ENCODE measurements at regions not wholly inside any gene's neighbourhood (a gene's known extent, or its start where the extent isn't known, plus 50 kb on each side); places are given as distances from the start of the nearest gene placed in this dataset.

DNA sequence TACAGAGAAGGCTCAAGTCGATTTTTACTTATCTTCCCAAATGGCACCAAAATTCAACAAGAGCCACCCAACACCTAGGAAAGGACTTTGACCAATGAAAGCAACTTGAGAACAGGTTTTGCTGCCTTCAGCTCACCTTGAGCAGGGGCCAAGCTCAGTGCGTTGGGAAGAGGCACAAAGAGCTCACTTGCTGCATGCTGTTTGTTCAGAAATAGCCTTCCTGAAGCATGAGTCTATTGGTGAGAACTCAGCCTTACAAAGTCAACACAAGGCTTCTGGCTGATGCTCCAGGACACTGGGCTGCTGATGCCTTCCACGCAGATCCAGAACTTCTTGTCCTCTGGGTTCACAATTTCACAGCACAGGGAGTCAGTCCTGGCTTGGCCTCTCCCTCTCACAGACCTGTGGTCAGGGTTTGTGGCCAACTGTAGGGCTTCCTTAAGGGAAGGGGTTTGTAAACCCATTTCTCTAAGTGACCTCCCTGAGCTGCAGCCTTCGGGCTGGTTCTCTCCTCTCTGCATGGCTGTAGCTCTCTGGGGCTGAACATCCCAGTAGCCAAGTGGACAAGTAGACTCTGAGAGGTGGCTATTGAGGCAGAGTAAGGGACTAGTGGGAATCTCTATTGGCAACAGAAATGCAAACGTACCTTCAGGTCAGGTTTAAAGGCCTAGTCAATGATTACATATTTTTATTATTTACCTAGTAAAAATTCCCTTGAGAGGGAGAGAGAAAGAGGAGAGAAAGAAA, 124.7 kb upstream of the GATA6 start:
- no peaks in the 10 kb centered on the region for H3K9me3 ChIP-seq
- no peak overlapping the region for H3K4me3 ChIP-seq
- DNase-seq: no peak
- no peak for TF ChIP-seq POLR2A (IDR thresholded peaks at IDR 0.05)
- TF ChIP-seq, protein P1, sequence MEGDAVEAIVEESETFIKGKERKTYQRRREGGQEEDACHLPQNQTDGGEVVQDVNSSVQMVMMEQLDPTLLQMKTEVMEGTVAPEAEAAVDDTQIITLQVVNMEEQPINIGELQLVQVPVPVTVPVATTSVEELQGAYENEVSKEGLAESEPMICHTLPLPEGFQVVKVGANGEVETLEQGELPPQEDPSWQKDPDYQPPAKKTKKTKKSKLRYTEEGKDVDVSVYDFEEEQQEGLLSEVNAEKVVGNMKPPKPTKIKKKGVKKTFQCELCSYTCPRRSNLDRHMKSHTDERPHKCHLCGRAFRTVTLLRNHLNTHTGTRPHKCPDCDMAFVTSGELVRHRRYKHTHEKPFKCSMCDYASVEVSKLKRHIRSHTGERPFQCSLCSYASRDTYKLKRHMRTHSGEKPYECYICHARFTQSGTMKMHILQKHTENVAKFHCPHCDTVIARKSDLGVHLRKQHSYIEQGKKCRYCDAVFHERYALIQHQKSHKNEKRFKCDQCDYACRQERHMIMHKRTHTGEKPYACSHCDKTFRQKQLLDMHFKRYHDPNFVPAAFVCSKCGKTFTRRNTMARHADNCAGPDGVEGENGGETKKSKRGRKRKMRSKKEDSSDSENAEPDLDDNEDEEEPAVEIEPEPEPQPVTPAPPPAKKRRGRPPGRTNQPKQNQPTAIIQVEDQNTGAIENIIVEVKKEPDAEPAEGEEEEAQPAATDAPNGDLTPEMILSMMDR (IDR thresholded peaks at IDR 0.05): no peak
- no peaks in the 10 kb centered on the region for H3K4me1 ChIP-seq
- H3K36me3 ChIP-seq (ENCODE audit: low read depth, missing control alignments): no peaks in the 10 kb centered on the region
- H3K27me3 ChIP-seq: no peaks in the 10 kb centered on the region
- intact Hi-C loops (cut with DNase I; ENCODE audit: low total_unique reads): no loop called here
- 62 to 76% methylated on average over 5 of the region's 5 CpGs for WGBS, 2 donors
- H3K27ac ChIP-seq: no peak overlapping the region

DNA sequence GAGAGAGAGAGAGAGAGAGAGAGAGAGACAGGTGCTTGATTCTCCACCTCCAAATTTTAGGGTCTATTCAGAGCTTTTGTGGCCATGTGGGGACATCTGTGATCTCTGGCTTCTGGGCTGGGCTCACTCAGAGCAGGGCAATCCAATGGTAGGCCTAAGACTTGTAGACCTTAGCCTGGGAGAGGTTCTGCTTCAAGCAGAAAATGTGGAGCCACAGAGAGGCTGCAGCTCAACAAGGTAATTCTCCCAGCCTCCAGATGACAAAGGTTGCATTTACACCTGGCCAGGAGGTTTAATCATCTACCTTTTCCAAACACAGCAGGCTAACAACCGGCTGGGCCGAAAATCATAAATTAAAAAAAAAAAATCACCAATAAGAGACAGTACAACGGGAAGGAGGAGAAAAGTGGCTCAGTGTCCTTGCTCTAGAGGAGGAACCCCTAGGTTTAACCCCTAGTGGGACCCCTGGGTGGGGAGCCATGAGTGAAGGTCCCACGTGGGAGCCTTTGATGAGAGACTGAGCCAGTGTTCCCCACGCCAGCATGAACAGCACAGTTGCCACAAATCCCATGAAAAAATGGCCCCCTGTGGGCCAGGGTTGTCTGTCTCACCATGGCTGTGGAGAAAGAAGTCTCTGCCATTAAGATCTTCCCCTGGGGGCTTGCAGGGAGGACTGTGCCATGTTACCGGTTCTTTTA, 124.0 kb upstream of the GATA6 start:
- Histone ChIP-seq H3K27ac (no peak overlapping the region), H3K9me3 (no peaks in the 10 kb centered on the region), H3K27me3 (no peaks in the 10 kb centered on the region), H3K4me1 (no peaks in the 10 kb centered on the region), H3K4me3 (no peak overlapping the region), H3K36me3 (ENCODE audit: low read depth, missing control alignments) (no peaks in the 10 kb centered on the region)
- 69 to 84% methylated on average over 6 of the region's 6 CpGs for WGBS, 2 donors
- no peak for TF ChIP-seq POLR2A (IDR thresholded peaks at IDR 0.05)
- TF ChIP-seq, protein P1 (IDR thresholded peaks at IDR 0.05): no peak
- intact Hi-C loops (cut with DNase I; ENCODE audit: low total_unique reads): no loop called here
- no peak for DNase-seq

DNA sequence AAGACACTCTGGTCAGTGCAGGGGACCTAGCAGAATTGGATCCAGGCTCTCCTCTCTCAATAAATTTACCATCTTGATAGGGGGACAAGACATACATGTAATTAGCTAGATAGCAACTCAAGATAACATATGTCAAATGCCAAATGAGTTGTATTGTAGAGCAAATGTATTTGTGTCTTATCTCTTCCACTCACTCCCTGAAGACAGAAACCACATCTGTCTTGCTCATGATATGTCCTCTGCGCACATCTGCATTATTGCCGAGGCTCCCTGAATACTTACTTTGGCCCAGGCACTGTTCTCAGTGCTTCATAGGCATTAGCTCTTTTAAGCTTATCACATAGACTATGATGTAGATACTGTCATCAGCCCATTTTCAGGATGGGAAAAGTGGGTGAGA, 122.9 kb upstream of the GATA6 start:
- Histone ChIP-seq H3K27ac (no peak overlapping the region), H3K27me3 (no peaks in the 10 kb centered on the region), H3K4me1 (peaks cover 7% of the 10 kb centered on the region), H3K36me3 (ENCODE audit: low read depth, missing control alignments) (no peaks in the 10 kb centered on the region), H3K9me3 (no peaks in the 10 kb centered on the region), H3K4me3 (no peak overlapping the region)
- TF ChIP-seq POLR2A (IDR thresholded peaks at IDR 0.05): no peak
- TF ChIP-seq, protein P1 (IDR thresholded peaks at IDR 0.05): no peak
- DNase-seq: no peak
- WGBS, 2 donors: 93 to 94% methylated on average over 2 of the region's 2 CpGs
- intact Hi-C loops (cut with DNase I; ENCODE audit: low total_unique reads): no loop called here

DNA sequence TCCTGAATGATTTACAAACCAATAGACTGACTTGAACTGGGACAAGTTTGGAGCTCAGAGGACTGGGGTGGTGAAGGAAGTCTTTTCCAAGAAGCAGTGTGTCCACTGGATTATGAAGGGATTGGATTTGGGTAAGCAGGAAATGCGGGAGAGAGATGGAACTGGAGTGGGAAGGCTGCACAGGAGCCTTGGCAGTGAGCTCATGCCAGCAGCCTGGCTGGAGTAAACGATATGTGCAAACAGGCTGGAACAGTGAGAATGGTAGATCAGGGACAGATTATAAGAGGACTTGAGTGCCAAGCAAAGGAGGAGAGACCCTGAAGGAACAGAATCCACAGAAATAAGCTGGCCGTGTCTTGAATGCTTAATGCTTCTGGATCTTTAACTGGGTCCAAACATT, 121.9 kb upstream of the GATA6 start:
- Histone ChIP-seq H3K27me3 (no peaks in the 10 kb centered on the region), H3K36me3 (ENCODE audit: low read depth, missing control alignments) (no peaks in the 10 kb centered on the region), H3K27ac (no peak overlapping the region), H3K9me3 (no peaks in the 10 kb centered on the region), H3K4me1 (peaks cover 9% of the 10 kb centered on the region), H3K4me3 (no peak overlapping the region)
- intact Hi-C loops (cut with DNase I; ENCODE audit: low total_unique reads): no loop called here
- no peak for DNase-seq
- 63 to 85% methylated on average over 3 of the region's 3 CpGs for WGBS, 2 donors
- TF ChIP-seq, protein P1 (IDR thresholded peaks at IDR 0.05): no peak
- TF ChIP-seq POLR2A (IDR thresholded peaks at IDR 0.05): no peak
